CD4-positive, alpha-beta T cell treated with Interleukin-17A for 4 hours (primary cell): ENCODE measurements at regions not wholly inside any gene's neighbourhood (a gene's known extent, or its start where the extent isn't known, plus 50 kb on each side); places are given as distances from the start of the nearest gene placed in this dataset.
A peak's percentile ranks its signal among the peaks of the same experiment; 100 is the strongest.
"Not testable (repeated sequence)": the region's sequence is repeated elsewhere in the genome, so short reads cannot be mapped to it uniquely, and the experiment has no call there.

ENCODE experiments used
- DNase-seq: peaks from one replicate; pipeline ENCODE4 v3.0.0-alpha.2; 2020; ENCODE audit warnings: mixed read lengths

GRCh38 chr3:101913168-101913567, 63.9 kb downstream of the NFKBIZ start:
- DNase-seq, result no peak

GRCh38 chr3:101917761-101918160, 68.4 kb downstream of the NFKBIZ start:
- not testable (repeated sequence) for DNase-seq

GRCh38 chr3:101922151-101922725, 72.9 kb downstream of the NFKBIZ start:
- DNase-seq, result not testable (repeated sequence)

- DNase-seq, result peak; percentile 44
Measured at GRCh38 chr3:101924621-101925020, 75.3 kb downstream of the NFKBIZ start.

GRCh38 chr3:101925124-101925523, 75.8 kb downstream of the NFKBIZ start:
- DNase-seq, result not testable (repeated sequence)

GRCh38 chr3:101925564-101925963, 76.2 kb downstream of the NFKBIZ start:
- no peak for DNase-seq

GRCh38 chr3:101926594-101927105, 77.3 kb downstream of the NFKBIZ start:
- DNase-seq, result no peak

GRCh38 chr3:101928890-101929289, 79.6 kb downstream of the NFKBIZ start:
- no peak for DNase-seq

- DNase-seq, result no peak
Measured at GRCh38 chr3:101931081-101931480, 81.8 kb downstream of the NFKBIZ start.

GRCh38 chr3:101932326-101933068, 83.2 kb downstream of the NFKBIZ start:
- no peak for DNase-seq

GRCh38 chr3:101936419-101937356, 87.4 kb downstream of the NFKBIZ start:
- peak; percentile 43 for DNase-seq

- DNase-seq, result no peak
Measured at GRCh38 chr3:101938262-101938847, 89.0 kb downstream of the NFKBIZ start.

- no peak for DNase-seq
Measured at GRCh38 chr3:101939361-101940049, 90.2 kb downstream of the NFKBIZ start.

- DNase-seq, result peak; percentile 44
Measured at GRCh38 chr3:101940521-101941317, 91.4 kb downstream of the NFKBIZ start.

- no peak for DNase-seq
Measured at GRCh38 chr3:101941318-101942040, 92.2 kb downstream of the NFKBIZ start.

- no peak for DNase-seq
Measured at GRCh38 chr3:101942356-101942755, 93.0 kb downstream of the NFKBIZ start.

GRCh38 chr3:101943029-101943428, 93.7 kb downstream of the NFKBIZ start:
- DNase-seq, result no peak

- DNase-seq, result no peak
Measured at GRCh38 chr3:101944308-101944707, 95.0 kb downstream of the NFKBIZ start.

- DNase-seq, result no peak
Measured at GRCh38 chr3:101945980-101946379, 96.7 kb downstream of the NFKBIZ start.

- no peak for DNase-seq
Measured at GRCh38 chr3:101946906-101947305, 97.6 kb downstream of the NFKBIZ start.

GRCh38 chr3:101950510-101950909, 101.2 kb downstream of the NFKBIZ start:
- DNase-seq, result no peak
